GM12892 (cell line): ENCODE measurements at regions not wholly inside any gene's neighbourhood (a gene's known extent, or its start where the extent isn't known, plus 50 kb on each side); places are given as distances from the start of the nearest gene placed in this dataset.

Experiments
- POLR2A ChIP-seq: IDR thresholded peaks from 2 replicates; pipeline ENCODE4 v1.6.1; 2011; ENCODE audit warnings: low read depth, low read length, control low read depth
- POLR2AphosphoS5 ChIP-seq: IDR thresholded peaks from 2 replicates; pipeline ENCODE4 v1.6.1; 2011; ENCODE audit warnings: low read depth, low read length, control low read depth

GRCh38 chr3:124582621-124583395, 147.4 kb upstream of the UMPS start:
- TF ChIP-seq POLR2AphosphoS5 (no peak), POLR2A (no peak)
